Endothelial cell of umbilical vein (primary cell): ENCODE measurements at regions not wholly inside any gene's neighbourhood (a gene's known extent, or its start where the extent isn't known, plus 50 kb on each side); places are given as distances from the start of the nearest gene placed in this dataset.

ENCODE experiments used
- BruUV-seq: library from RNA; stranded (reverse); fragments of 400-500 nt; replicated peaks from 2 replicates; lab custom pipeline; 2021; lab: Mats Ljungman, UMichigan
- CTCF ChIA-PET: fragments of 300-600, 350-600 bp; sonication (Branson Sonifier 250); formaldehyde crosslinking; loops from one replicate; lab custom pipeline; 2021; ENCODE audit warnings: antibody characterized with exemption, inconsistent platforms; lab: Charles Lee
- POLR2A ChIA-PET: fragments of 300-600, 350-600 bp; sonication (Branson Sonifier 250); formaldehyde crosslinking; loops from one replicate; lab custom pipeline; 2021; ENCODE audit warnings: antibody characterized with exemption, inconsistent platforms; lab: Charles Lee
- DNase-seq: peaks from one replicate; pipeline ENCODE4 v3.0.0-alpha.2; 2011; ENCODE audit warnings: low read depth, low spot score
- FAIRE-seq: peaks from 2 replicates; lab custom pipeline; 2011; peaks lifted over from hg19 to GRCh38; lab: Jason Lieb, UNC
- H2AFZ ChIP-seq: 2 replicates; pipeline ENCODE4 v1.6.0; 2012; ENCODE audit warnings: low read depth, low read length, control low read depth, inconsistent platforms
- H3K27ac ChIP-seq: 2 replicates; pipeline ENCODE4 v1.5.1; 2011; ENCODE audit warnings: low read depth, mild to moderate bottlenecking, control low read depth, low read length, moderate library complexity; ENCODE audit not compliant: insufficient read depth
- H3K27me3 ChIP-seq, 2 experiments: 2 replicates each; pipeline versions ENCODE4 v1.6.0 to v1.6.1; 2011; ENCODE audit warnings: low read length in 2 of 2, mixed read lengths in 1 of 2; ENCODE audit not compliant: control insufficient read depth in 2 of 2, insufficient read depth in 2 of 2
- H3K36me3 ChIP-seq, 2 experiments: 2 replicates in 1 of 2; 3 replicates in 1 of 2; pipeline ENCODE4 v1.5.1; 2011; ENCODE audit warnings: low read length in 2 of 2, mild to moderate bottlenecking in 1 of 2, moderate library complexity in 1 of 2; ENCODE audit not compliant: control insufficient read depth in 2 of 2, insufficient read depth in 2 of 2; ENCODE audit errors: extremely low read depth in 1 of 2
- H3K4me1 ChIP-seq: 3 replicates; pipeline ENCODE4 v1.5.1; 2011; ENCODE audit warnings: mild to moderate bottlenecking, low read length; ENCODE audit not compliant: control insufficient read depth, insufficient read depth; ENCODE audit errors: extremely low read depth
- H3K4me2 ChIP-seq: 2 replicates; pipeline ENCODE4 v1.6.1; 2011; ENCODE audit warnings: low read length, control low read depth, mixed read lengths; ENCODE audit not compliant: insufficient read depth
- H3K4me3 ChIP-seq, 3 experiments: fragments of 200-600 bp in 1 of 3; sonication (generic), shearing (Covaris generic) in 1 of 3; replicated peaks in 1 of 3; 2 replicates each; pipeline ENCODE4 v1.5.1; 2011 to 2016; ENCODE audit warnings: control low read depth in 3 of 3, low read length in 3 of 3, mild to moderate bottlenecking in 2 of 3, inconsistent platforms in 1 of 3, low read depth in 1 of 3, moderate library complexity in 1 of 3; ENCODE audit not compliant: insufficient read depth in 1 of 3
- H3K79me2 ChIP-seq: 2 replicates; pipeline ENCODE4 v1.6.0; 2012; ENCODE audit warnings: low read length, inconsistent platforms; ENCODE audit not compliant: control insufficient read depth, insufficient read depth
- H3K9ac ChIP-seq: replicated peaks from 2 replicates; pipeline ENCODE3; 2011; ENCODE audit warnings: low read length, control low read depth; ENCODE audit not compliant: insufficient read depth; ENCODE audit errors: extremely low read depth
- H3K9me1 ChIP-seq: replicated peaks from 3 replicates; pipeline ENCODE4 v1.6.0; 2011; ENCODE audit warnings: mild to moderate bottlenecking, low read length; ENCODE audit not compliant: control insufficient read depth, insufficient read depth; ENCODE audit errors: extremely low read depth
- H3K9me3 ChIP-seq: replicated peaks from 2 replicates; pipeline ENCODE4 v1.5.1; 2012; ENCODE audit warnings: low read length, inconsistent platforms; ENCODE audit not compliant: control insufficient read depth, insufficient read depth
- H4K20me1 ChIP-seq: replicated peaks from 2 replicates; pipeline ENCODE3; 2011; ENCODE audit warnings: mild to moderate bottlenecking, low read length; ENCODE audit not compliant: control insufficient read depth, insufficient read depth; ENCODE audit errors: extremely low read depth
- CTCF ChIP-seq, 2 donors: IDR thresholded peaks; 1 replicate in 1 of 2; 2 replicates in 1 of 2; pipeline ENCODE4 v1.5.1; 2011; ENCODE audit warnings: low read length in 2 of 2, mild to moderate bottlenecking in 2 of 2, moderate library complexity in 2 of 2, control low read depth in 1 of 2, inconsistent platforms in 1 of 2, low read depth in 1 of 2; ENCODE audit not compliant: insufficient read depth in 1 of 2; ENCODE audit errors: extremely low read depth in 1 of 2
- EZH2 ChIP-seq: IDR thresholded peaks from 2 replicates; pipeline ENCODE4 v1.6.1; 2012; ENCODE audit warnings: borderline replicate concordance, low read depth, mild to moderate bottlenecking, moderate library complexity, low read length, inconsistent platforms; ENCODE audit not compliant: severe bottlenecking
- FOS ChIP-seq: IDR thresholded peaks from 2 replicates; pipeline ENCODE4 v1.6.1; 2011; ENCODE audit warnings: mild to moderate bottlenecking, low read length, moderate library complexity, borderline replicate concordance; ENCODE audit not compliant: insufficient read depth
- GATA2 ChIP-seq: IDR thresholded peaks from 2 replicates; pipeline ENCODE4 v1.7.0; 2011; ENCODE audit warnings: low read depth, mild to moderate bottlenecking, moderate library complexity, mixed read lengths, low read length; ENCODE audit not compliant: insufficient read length, insufficient read depth
- POLR2AphosphoS5 ChIP-seq: IDR thresholded peaks from 2 replicates; pipeline ENCODE4 v1.6.1; 2012; ENCODE audit warnings: low read depth, mild to moderate bottlenecking, control low read depth, low read length, moderate library complexity; ENCODE audit not compliant: insufficient read depth
- dilution Hi-C: fragments of 300-500 bp; cut with MboI; formaldehyde crosslinking; loops from one replicate; pipeline ENCODE4 v1.15.0; 2019; ENCODE audit warnings: low sequenced_read_pairs; ENCODE audit not compliant: extremely low pct_ligation_motif_present
- intact Hi-C: fragments of 100-400 bp; cut with micrococcal nuclease; formaldehyde crosslinking; loops from one replicate; pipeline ENCODE4 v1.10.0; 2022
- TF ChIP-seq, protein P1 (sequence below): IDR thresholded peaks from 2 replicates; pipeline ENCODE4 v1.6.1; 2011; ENCODE audit not compliant: insufficient read depth, insufficient read length

DNA sequence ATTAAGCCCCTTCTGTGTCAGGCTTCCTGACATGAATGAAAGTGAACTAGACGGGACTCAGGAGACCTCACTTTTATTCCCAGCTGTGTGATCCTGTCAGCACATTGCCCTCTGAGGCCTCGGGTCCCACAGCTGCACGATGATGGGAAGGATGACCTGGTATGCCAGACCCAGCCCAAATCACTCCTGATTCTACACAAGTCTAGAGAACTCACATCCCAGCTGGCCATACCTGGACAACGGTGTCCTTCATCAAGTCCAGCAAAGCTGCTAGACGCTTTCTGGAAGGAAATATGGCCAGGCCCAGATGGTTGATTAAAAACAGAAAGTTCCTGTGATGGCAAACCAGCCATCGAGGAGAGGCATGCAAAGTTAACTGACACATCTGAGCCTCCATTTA is 118.0 kb upstream of the FSTL4 start:
- DNase-seq (no peak), FAIRE-seq (no peak)
- Histone ChIP-seq H3K27ac (no peak overlapping the region), H3K9me3 (no peaks in the 10 kb centered on the region), H3K79me2 (no peaks in the 10 kb centered on the region), H3K4me1 (peaks cover 5% of the 10 kb centered on the region), H3K36me3 (no peaks in the 10 kb centered on the region), H3K27me3 (no peaks in the 10 kb centered on the region), H3K9ac (no peak overlapping the region), H3K4me2 (no peak overlapping the region), H4K20me1 (no peaks in the 10 kb centered on the region), H2AFZ (no peak overlapping the region), H3K4me3 (no peak overlapping the region), H3K9me1 (no peaks in the 10 kb centered on the region)
- ChIA-PET POLR2A (no interaction called here), CTCF (no interaction called here)
- intact Hi-C loops (no loop called here), dilution Hi-C loops (no loop called here)
- TF ChIP-seq FOS (no peak), EZH2 (no peak)
- TF ChIP-seq, protein P1, sequence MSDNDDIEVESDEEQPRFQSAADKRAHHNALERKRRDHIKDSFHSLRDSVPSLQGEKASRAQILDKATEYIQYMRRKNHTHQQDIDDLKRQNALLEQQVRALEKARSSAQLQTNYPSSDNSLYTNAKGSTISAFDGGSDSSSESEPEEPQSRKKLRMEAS, result no peak
- no TSS peak for BruUV-seq

DNA sequence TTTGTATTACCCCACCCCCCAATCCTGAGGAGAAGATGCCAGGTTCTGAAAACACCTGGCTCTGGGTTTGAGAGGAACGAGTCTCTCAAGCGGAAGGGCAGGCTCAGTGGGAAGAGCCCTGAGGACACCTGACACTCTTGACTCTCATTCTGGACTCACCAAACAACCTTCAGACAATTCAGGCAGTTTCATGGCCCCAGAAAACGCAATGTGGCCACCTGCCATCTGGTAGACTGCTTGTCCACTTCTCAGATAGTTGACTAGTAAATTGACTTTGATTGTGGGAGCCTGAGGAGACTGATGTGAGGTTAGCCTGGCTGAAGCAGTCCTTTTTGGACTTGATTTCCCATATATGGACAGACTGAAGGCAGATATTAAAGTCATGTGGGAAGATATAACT is 117.5 kb upstream of the FSTL4 start:
- POLR2A ChIA-PET, result no interaction called here
- no peak overlapping the region for H3K9ac ChIP-seq
- no peaks in the 10 kb centered on the region for H3K27me3 ChIP-seq
- FAIRE-seq (no peak), DNase-seq (no peak)
- H3K4me1 ChIP-seq, result peaks cover 2% of the 10 kb centered on the region
- CTCF ChIA-PET, result no interaction called here
- intact Hi-C loops, result no loop called here
- no TSS peak for BruUV-seq
- TF ChIP-seq CTCF (IDR thresholded peaks at IDR 0.05; ENCODE audit: extremely low read depth in 1 of 2, insufficient read depth in 1 of 2, low read depth in 1 of 2, low read length in 2 of 2) (no peak), EZH2 (no peak), GATA2 (no peak), POLR2AphosphoS5 (no peak)
- no peaks in the 10 kb centered on the region for H3K36me3 ChIP-seq
- H3K4me3 ChIP-seq, result no peak overlapping the region
- no peaks in the 10 kb centered on the region for H3K79me2 ChIP-seq
- H3K9me3 ChIP-seq, result no peaks in the 10 kb centered on the region
- no peak overlapping the region for H3K27ac ChIP-seq
- H4K20me1 ChIP-seq, result no peaks in the 10 kb centered on the region
- dilution Hi-C loops, result no loop called here
- H3K9me1 ChIP-seq, result no peaks in the 10 kb centered on the region
- no peak overlapping the region for H2AFZ ChIP-seq
- no peak overlapping the region for H3K4me2 ChIP-seq
